Lower lobe of right lung (tissue), 2 donors: ENCODE measurements at regions not wholly inside any gene's neighbourhood (a gene's known extent, or its start where the extent isn't known, plus 50 kb on each side); places are given as distances from the start of the nearest gene placed in this dataset.

ENCODE experiments used
- ATAC-seq, 2 donors: fragments of 200-7000 bp; cut with Tn5 transposase; one replicate each; pipeline ENCODE4 v1.9.1; 2020 to 2022; ENCODE audit warnings: mild to moderate bottlenecking in 2 of 2, moderate library complexity in 2 of 2
- DNase-seq: peaks from one replicate; pipeline ENCODE4 v3.0.0-alpha.2; 2020
- H3K27ac ChIP-seq: fragments of 200-600 bp; one replicate; pipeline ENCODE4 v1.8.0; 2022
- H3K27me3 ChIP-seq: fragments of 200-600 bp; one replicate; pipeline ENCODE4 v1.8.0; 2022; ENCODE audit warnings: low read depth
- H3K36me3 ChIP-seq: fragments of 200-600 bp; one replicate; pipeline ENCODE4 v1.8.0; 2022; ENCODE audit warnings: mild to moderate bottlenecking
- H3K4me1 ChIP-seq: fragments of 200-600 bp; one replicate; pipeline ENCODE4 v1.8.0; 2022
- H3K4me3 ChIP-seq: fragments of 200-600 bp; one replicate; pipeline ENCODE4 v1.8.0; 2022; ENCODE audit warnings: mild to moderate bottlenecking
- H3K9me3 ChIP-seq: fragments of 200-600 bp; one replicate; pipeline ENCODE4 v1.8.0; 2022
- intact Hi-C: fragments of 100-400 bp; cut with DNase I; formaldehyde crosslinking; loops from one replicate; pipeline ENCODE4 v1.11.0; 2022
- TF ChIP-seq, protein P1 (sequence below): fragments of 200-600 bp; IDR thresholded peaks from one replicate; pipeline ENCODE4 v1.8.0; 2022; ENCODE audit warnings: antibody characterized with exemption, mild to moderate bottlenecking
- donor health status: DM: no; HTN: yes; CAD: no; lungs with severe emphysema.

DNA sequence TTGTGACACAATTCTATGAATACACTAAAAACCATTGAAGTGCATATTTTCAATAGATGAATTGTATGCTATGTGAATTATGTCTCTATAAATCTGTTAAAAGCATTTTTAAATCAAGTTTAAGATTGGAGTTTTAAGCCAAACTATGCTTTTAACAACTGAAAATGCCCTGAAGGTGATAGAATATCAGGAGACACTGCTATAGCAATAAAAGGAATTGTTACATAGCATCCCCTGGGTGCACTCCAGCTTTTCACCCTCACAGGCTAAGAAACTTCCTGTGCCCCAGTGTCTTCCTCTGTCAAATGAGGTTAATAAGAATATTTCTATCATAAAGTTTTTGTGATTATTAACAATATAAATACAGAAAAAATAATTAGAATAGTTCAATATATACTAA lies 472.7 kb upstream of the TMPO start:
- Histone ChIP-seq H3K27me3 (no peaks in the 10 kb centered on the region), H3K36me3 (no peaks in the 10 kb centered on the region), H3K4me1 (no peaks in the 10 kb centered on the region), H3K4me3 (no peak overlapping the region), H3K27ac (no peak overlapping the region), H3K9me3 (peaks cover 5% of the 10 kb centered on the region)
- intact Hi-C loops, result no loop called here
- DNase-seq, result no peak
- TF ChIP-seq, protein P1, sequence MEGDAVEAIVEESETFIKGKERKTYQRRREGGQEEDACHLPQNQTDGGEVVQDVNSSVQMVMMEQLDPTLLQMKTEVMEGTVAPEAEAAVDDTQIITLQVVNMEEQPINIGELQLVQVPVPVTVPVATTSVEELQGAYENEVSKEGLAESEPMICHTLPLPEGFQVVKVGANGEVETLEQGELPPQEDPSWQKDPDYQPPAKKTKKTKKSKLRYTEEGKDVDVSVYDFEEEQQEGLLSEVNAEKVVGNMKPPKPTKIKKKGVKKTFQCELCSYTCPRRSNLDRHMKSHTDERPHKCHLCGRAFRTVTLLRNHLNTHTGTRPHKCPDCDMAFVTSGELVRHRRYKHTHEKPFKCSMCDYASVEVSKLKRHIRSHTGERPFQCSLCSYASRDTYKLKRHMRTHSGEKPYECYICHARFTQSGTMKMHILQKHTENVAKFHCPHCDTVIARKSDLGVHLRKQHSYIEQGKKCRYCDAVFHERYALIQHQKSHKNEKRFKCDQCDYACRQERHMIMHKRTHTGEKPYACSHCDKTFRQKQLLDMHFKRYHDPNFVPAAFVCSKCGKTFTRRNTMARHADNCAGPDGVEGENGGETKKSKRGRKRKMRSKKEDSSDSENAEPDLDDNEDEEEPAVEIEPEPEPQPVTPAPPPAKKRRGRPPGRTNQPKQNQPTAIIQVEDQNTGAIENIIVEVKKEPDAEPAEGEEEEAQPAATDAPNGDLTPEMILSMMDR, result no peak
- no peak for ATAC-seq

DNA sequence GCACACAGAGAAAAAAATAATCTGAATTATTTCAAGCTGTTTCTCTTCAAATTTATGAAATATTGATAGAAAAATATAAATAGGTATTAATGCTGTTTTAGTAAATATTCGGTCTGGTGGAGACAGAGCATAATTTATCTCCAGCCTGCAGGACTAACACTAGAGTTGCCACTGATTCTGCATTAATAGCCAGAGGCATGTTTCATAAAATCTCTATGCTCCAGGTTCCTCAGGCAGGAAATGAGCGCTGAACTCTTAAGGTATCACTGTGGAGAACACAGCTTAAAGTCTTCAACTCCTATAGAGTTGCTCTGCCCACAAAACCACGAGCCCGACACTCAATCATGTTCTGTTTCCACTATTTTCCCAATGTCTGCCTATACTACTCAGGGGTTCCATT lies 470.0 kb upstream of the TMPO start:
- Histone ChIP-seq H3K27ac (no peak overlapping the region), H3K27me3 (no peaks in the 10 kb centered on the region), H3K4me3 (no peak overlapping the region), H3K4me1 (no peaks in the 10 kb centered on the region), H3K36me3 (no peaks in the 10 kb centered on the region), H3K9me3 (no peaks in the 10 kb centered on the region)
- intact Hi-C loops, result no loop called here
- DNase-seq (no peak), ATAC-seq (no peak)
- TF ChIP-seq, protein P1, result no peak

DNA sequence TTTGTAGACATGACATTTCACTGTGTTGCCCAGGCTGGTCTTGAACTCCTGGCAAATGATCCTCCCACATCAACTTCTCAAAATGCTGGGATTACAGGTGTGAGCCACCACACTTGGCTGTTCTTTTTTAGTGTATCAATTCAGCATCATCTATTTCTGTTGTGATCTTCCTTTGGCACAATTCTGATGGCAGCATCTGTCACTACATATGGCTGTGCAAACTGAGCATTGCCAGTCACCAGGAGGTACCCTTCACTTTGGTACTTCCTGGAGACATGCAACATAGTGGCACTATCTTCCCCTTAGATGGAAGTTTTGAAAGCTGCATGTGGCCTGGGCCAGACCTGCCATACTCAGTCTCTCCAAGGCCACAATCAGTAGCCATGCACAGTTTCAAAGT lies 467.1 kb upstream of the TMPO start:
- no peaks in the 10 kb centered on the region for H3K9me3 ChIP-seq
- H3K36me3 ChIP-seq, result no peaks in the 10 kb centered on the region
- TF ChIP-seq, protein P1, result no peak
- ATAC-seq (no peak), DNase-seq (no peak)
- no peaks in the 10 kb centered on the region for H3K27me3 ChIP-seq
- peaks cover 5% of the 10 kb centered on the region for H3K4me1 ChIP-seq
- H3K27ac ChIP-seq, result no peak overlapping the region
- H3K4me3 ChIP-seq, result no peak overlapping the region
- intact Hi-C loops, result no loop called here

DNA sequence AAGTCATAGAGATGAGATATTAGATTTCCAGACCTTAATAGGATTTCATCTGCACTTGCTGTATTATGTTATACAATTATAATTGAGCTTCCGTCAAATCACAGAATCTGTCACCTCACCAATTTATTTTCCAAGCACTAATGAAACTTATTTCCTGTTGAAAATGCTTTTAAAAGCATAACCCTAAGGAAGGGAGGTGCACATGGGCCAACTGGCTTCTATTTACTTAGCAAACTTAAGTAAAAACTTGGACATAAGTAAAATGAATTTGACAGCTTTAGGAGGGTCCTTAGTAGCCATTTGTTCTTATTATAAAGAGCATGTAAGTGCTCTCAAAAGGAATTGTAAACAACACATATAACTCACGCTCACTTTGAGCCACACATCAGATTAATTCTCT lies 462.2 kb upstream of the TMPO start:
- Histone ChIP-seq H3K27me3 (no peaks in the 10 kb centered on the region), H3K4me1 (peaks cover 5% of the 10 kb centered on the region), H3K4me3 (no peak overlapping the region), H3K27ac (no peak overlapping the region), H3K9me3 (no peaks in the 10 kb centered on the region), H3K36me3 (no peaks in the 10 kb centered on the region)
- ATAC-seq (no peak), DNase-seq (no peak)
- TF ChIP-seq, protein P1, result no peak
- intact Hi-C loops, result no loop called here

DNA sequence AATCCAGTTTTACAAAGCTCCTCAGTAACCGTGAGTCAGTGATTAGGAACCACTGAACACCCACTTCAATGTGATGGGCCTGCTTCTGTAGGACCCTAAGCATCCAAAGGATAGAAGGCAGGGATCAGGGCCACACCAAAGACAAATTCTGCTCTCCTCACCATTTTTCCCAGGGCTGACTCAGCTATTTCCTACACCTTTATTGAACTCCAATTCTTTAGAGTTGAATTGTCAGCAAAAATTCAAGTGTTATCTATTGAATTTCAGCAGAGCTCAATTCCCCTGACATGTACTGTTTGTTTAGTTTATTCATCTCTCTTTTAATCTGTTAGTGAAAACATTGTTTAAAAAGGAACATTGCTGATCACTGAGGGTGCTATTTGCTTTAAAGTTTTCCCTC lies 457.7 kb upstream of the TMPO start:
- no peak overlapping the region for H3K27ac ChIP-seq
- H3K36me3 ChIP-seq, result no peaks in the 10 kb centered on the region
- DNase-seq, result no peak
- TF ChIP-seq, protein P1, result no peak
- ATAC-seq, result no peak
- peaks cover 3% of the 10 kb centered on the region for H3K4me1 ChIP-seq
- no peaks in the 10 kb centered on the region for H3K9me3 ChIP-seq
- no peak overlapping the region for H3K4me3 ChIP-seq
- intact Hi-C loops, result no loop called here
- no peaks in the 10 kb centered on the region for H3K27me3 ChIP-seq

DNA sequence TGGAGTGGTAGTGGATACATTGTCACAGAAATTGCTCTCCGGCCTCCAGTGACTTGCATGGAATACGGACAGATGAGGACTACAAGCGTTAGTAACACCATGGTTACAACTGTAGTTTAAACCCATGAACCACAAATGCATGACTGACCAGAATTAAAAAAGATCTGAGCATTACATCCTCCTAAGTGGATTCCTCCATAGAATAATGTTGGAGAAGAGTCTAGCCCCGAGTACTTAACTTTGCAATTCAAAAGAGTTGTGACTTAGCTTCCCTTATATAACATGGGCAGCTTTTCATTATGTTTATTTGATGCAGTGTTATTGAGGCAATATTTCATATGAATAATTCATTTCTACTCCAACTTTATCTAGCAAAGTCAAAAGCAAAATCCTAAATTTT lies 457.2 kb upstream of the TMPO start:
- no peak overlapping the region for H3K27ac ChIP-seq
- no peaks in the 10 kb centered on the region for H3K4me1 ChIP-seq
- TF ChIP-seq, protein P1, result no peak
- H3K27me3 ChIP-seq, result no peaks in the 10 kb centered on the region
- intact Hi-C loops, result no loop called here
- H3K9me3 ChIP-seq, result no peaks in the 10 kb centered on the region
- DNase-seq, result no peak
- ATAC-seq, result no peak
- H3K4me3 ChIP-seq, result no peak overlapping the region
- H3K36me3 ChIP-seq, result no peaks in the 10 kb centered on the region
